ENCODE measurements at regions not wholly inside any gene's neighbourhood (a gene's known extent, or its start where the extent isn't known, plus 50 kb on each side); places are given as distances from the start of the nearest gene placed in this dataset.

DNA sequence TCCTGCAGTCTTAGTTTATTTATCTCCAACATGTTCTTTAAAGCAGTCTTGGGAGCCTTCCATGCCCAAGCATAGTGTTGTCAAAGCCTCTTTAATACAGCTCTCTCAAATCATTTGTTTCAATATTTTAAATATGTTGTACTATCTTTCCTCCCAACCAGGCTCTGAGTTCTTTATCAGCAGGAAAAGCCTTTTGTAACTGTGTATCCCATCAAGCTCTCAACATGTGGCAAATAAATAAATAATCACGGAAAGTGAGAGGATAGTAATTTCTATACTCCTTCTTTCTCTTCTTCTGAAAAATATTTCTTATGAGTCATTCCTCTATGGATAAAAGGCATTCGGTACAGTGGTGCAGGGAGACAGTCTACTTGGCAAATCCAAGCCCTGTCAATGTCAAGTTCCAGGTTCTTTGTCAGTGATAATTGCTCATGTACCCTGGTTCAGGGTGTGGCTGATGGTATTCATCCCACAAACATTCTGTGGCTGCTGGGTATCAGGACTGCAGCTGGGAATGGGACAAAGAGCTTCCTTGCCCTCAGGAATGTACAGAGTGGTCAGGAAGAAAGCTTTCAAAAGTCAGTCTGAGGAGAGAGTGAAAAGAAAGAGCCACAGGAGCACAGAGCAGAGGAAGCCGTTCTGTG lies 384.3 kb downstream of the EFNB2 start:
- 50% methylated on average over 3 of the region's 3 CpGs for WGBS (ENCODE audit: low lambda C conversion rate, missing lambda C conversion rate)
- Histone ChIP-seq H3K36me3 (replicated peaks; ENCODE audit: insufficient read depth, low read depth) (no peaks in the 10 kb centered on the region), H3K27me3 (no peaks in the 10 kb centered on the region), H3K4me1 (ENCODE audit: insufficient read depth) (peaks cover 17% of the 10 kb centered on the region), H3K4me2 (peak overlapping the region; percentile 43), H2AFZ (peak overlapping the region; percentile 15), H4K20me1 (ENCODE audit: insufficient read depth, poor library complexity, severe bottlenecking) (no peaks in the 10 kb centered on the region), H3K27ac (peak overlapping the region; percentile 86), H3K9me2 (replicated peaks; ENCODE audit: insufficient read depth) (no peaks in the 10 kb centered on the region), H3K79me2 (no peaks in the 10 kb centered on the region), H3K9me3 (ENCODE audit: low read depth) (no peaks in the 10 kb centered on the region), H3K4me3 (no peak overlapping the region)
- no peak for TF ChIP-seq CTCF (IDR thresholded peaks at IDR 0.05; ENCODE audit: poor library complexity)
- no peak for TF ChIP-seq EZH2phosphoT487 (IDR thresholded peaks at IDR 0.05; ENCODE audit: low read depth, severe bottlenecking, unreplicated experiment)
- TF ChIP-seq EZH2 (IDR thresholded peaks at IDR 0.05; ENCODE audit: borderline replicate concordance): no peak
- DNase-seq (ENCODE audit: low spot score): peak; percentile 43

DNA sequence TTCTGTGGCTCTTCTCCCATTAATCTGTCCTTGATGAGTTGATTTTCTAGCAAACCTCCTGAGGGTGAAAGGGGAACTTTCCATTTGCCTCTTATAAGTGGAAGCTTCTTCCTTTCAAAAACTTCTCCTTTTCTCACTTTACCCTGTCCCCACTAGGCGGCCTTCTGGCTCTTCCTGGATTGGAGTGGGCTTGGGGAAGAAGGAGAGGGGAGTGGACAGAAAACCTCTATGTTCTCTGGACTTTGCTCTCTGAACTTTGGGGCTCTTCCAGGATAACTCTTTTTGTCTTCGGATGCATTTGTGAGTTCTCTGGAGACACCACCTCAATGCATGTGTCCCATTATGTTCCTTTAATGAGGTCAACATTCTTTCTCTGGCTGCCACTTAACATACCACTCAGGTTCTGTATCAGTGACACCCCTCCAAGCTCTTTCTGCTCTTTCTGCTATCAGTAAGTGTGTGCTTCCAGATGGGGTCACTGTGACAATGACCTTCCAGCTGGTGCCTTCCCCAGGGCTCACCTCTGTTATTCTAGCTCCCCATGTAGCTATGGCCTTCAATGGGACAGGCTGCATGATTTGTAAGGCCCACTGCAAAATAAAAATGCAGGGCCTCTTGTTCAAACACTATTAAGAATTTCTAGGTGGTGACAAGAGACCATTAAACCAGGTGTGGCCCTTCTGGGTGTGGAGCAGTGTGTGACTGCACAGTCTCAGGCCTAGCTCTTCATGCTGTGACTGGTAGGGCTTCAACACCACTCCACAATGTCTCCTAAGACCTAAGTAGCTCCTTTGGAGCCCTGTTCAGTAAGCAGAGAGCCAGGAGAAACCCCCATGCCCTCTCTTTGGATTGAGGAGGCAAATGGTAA lies 389.2 kb downstream of the EFNB2 start:
- no peaks in the 10 kb centered on the region for H3K36me3 ChIP-seq (replicated peaks; ENCODE audit: insufficient read depth, low read depth)
- peak; percentile 16 for DNase-seq (ENCODE audit: low spot score)
- WGBS (ENCODE audit: low lambda C conversion rate, missing lambda C conversion rate): 77% methylated on average over 2 of the region's 2 CpGs
- no peaks in the 10 kb centered on the region for H3K27me3 ChIP-seq
- peaks cover 26% of the 10 kb centered on the region for H3K4me1 ChIP-seq (ENCODE audit: insufficient read depth)
- no peaks in the 10 kb centered on the region for H3K79me2 ChIP-seq
- H3K27ac ChIP-seq: peak overlapping the region; percentile 68
- no peak overlapping the region for H3K4me2 ChIP-seq
- H3K9me3 ChIP-seq (ENCODE audit: low read depth): no peaks in the 10 kb centered on the region
- TF ChIP-seq CTCF (IDR thresholded peaks at IDR 0.05; ENCODE audit: poor library complexity) (peak; percentile 7), EZH2phosphoT487 (IDR thresholded peaks at IDR 0.05; ENCODE audit: low read depth, severe bottlenecking, unreplicated experiment) (no peak)
- H4K20me1 ChIP-seq (ENCODE audit: insufficient read depth, poor library complexity, severe bottlenecking): no peaks in the 10 kb centered on the region
- H3K4me3 ChIP-seq: no peak overlapping the region
- no peak overlapping the region for H2AFZ ChIP-seq
- no peaks in the 10 kb centered on the region for H3K9me2 ChIP-seq (replicated peaks; ENCODE audit: insufficient read depth)

GRCh38 chr13:106145070-106145469 lies 390.4 kb downstream of the EFNB2 start:
- H3K27ac ChIP-seq: peak overlapping the region; percentile 68
- no peaks in the 10 kb centered on the region for H4K20me1 ChIP-seq (ENCODE audit: insufficient read depth, poor library complexity, severe bottlenecking)
- H3K4me1 ChIP-seq (ENCODE audit: insufficient read depth): peaks cover 20% of the 10 kb centered on the region
- H3K4me2 ChIP-seq: no peak overlapping the region
- no peak for DNase-seq (ENCODE audit: low spot score)
- WGBS (ENCODE audit: low lambda C conversion rate, missing lambda C conversion rate): 87% methylated on average over 1 of the region's 1 CpG
- H2AFZ ChIP-seq: no peak overlapping the region
- no peaks in the 10 kb centered on the region for H3K9me2 ChIP-seq (replicated peaks; ENCODE audit: insufficient read depth)
- H3K27me3 ChIP-seq: no peaks in the 10 kb centered on the region
- no peak overlapping the region for H3K4me3 ChIP-seq
- no peaks in the 10 kb centered on the region for H3K36me3 ChIP-seq (replicated peaks; ENCODE audit: insufficient read depth, low read depth)
- no peaks in the 10 kb centered on the region for H3K9me3 ChIP-seq (ENCODE audit: low read depth)
- TF ChIP-seq CTCF (IDR thresholded peaks at IDR 0.05; ENCODE audit: poor library complexity) (no peak), EZH2 (IDR thresholded peaks at IDR 0.05; ENCODE audit: borderline replicate concordance) (no peak), EZH2phosphoT487 (IDR thresholded peaks at IDR 0.05; ENCODE audit: low read depth, severe bottlenecking, unreplicated experiment) (no peak)
- no peaks in the 10 kb centered on the region for H3K79me2 ChIP-seq

All from hepatocyte (in vitro differentiated cells).